ENCODE measurements at regions not wholly inside any gene's neighbourhood (a gene's known extent, or its start where the extent isn't known, plus 50 kb on each side); places are given as distances from the start of the nearest gene placed in this dataset.
"Not testable (repeated sequence)": the region's sequence is repeated elsewhere in the genome, so short reads cannot be mapped to it uniquely, and the experiment has no call there.

DNA sequence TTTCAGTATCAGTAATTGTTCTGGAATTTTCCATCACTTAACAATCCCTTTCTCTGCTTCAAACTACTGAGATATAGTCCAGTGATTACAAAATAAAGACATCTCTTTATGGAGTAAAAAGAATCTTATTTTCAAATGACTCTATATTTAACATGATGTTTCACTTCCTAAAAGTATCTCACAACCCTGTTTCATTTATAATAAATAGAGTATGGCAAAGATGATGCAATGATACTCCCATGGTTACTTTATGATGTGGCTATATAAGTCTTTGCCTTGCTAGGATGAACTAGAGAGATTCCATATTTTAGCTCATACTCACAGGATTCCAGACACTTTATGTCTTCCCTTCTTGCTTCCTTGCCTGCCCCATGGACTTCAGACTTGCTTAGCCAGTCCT is 953.5 kb upstream of the MDGA2 start:
- TF ChIP-seq CTCF (IDR thresholded peaks at IDR 0.05; ENCODE audit: insufficient read depth, low read length), result no peak
- DNase-seq (ENCODE audit: low read depth), result no peak
- H3K4me3 ChIP-seq (ENCODE audit: low read depth, low read length), result no peak overlapping the region

DNA sequence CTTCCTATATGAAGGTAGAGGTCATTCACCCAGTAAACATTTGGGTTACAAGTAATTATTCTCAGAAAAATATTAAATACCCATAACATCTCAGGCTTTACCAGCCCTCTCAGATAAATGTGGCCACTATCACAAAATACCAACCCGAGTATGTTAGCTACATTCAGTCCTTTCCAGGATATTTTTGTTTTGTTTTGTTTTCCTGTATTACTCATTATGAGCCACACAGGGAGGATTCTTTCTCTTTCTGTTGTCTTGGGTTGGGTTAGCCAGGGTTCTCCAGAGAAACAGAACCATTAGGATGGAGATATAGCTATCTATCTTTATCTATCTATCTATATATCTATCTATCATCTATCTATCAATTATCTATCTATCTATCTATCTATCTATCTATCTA is 947.6 kb upstream of the MDGA2 start:
- no peak for DNase-seq (ENCODE audit: low read depth)
- H3K4me3 ChIP-seq (ENCODE audit: low read depth, low read length), result no peak overlapping the region
- TF ChIP-seq CTCF (IDR thresholded peaks at IDR 0.05; ENCODE audit: insufficient read depth, low read length), result no peak

DNA sequence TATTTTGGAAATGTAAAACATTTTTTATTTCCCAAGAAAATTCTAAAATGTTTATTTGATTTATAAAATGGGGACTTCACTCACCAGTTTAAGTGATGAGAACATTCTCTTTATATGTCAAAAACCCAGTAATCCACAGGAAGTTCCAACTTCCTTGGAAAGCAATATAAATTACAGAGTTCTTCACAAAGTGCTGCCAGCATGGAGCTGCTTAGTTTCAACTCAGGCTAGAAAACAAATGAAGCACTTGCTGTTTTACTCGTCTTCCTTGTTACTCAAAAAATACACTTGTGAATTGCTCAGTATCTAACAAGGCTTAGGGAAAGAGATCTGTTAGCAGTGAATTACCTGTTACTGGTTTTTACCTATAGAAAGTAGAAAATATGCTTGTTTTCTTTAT is 942.7 kb upstream of the MDGA2 start:
- no peak for TF ChIP-seq CTCF (IDR thresholded peaks at IDR 0.05; ENCODE audit: insufficient read depth, low read length)
- no peak overlapping the region for H3K4me3 ChIP-seq (ENCODE audit: low read depth, low read length)
- DNase-seq (ENCODE audit: low read depth), result no peak

DNA sequence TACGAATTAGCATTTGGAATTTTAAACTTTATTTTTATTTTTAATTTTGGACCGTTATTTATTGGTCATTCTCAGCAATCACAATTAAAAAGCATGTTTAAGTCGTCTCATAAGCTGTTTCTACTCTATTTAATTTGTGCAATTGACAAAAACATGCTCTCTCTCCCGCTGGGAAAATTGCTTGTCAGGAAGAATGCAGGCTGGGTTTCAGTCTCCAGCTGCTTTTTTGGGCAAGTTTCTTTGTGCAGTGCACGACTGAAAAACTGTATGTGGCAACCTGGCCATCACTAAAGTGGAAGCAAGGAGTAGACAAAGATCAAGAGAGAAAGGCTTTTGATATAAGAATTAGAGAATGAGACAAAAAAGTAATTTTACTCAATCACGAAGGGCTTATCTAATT is 941.5 kb upstream of the MDGA2 start:
- no peak for TF ChIP-seq CTCF (IDR thresholded peaks at IDR 0.05; ENCODE audit: insufficient read depth, low read length)
- DNase-seq (ENCODE audit: low read depth), result no peak
- H3K4me3 ChIP-seq (ENCODE audit: low read depth, low read length), result no peak overlapping the region

DNA sequence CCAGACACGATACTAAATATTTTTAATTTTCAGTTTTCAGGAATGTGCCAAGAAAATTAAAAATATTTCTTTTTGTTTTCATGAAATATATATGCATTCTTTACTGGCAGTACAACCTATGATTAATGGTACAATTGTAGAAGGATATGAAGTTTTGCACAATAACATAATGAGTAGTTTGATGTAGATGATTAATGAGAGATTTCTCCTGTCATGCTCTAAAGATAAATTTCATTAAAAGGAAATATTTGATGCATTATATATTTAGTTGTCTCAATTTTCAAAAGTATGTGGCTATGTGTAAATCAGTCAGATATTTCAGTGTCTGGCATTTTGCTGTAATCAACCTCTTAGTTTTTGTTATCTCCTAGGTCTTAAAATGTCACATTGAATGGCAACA is 940.2 kb upstream of the MDGA2 start:
- DNase-seq (ENCODE audit: low read depth), result no peak
- no peak for TF ChIP-seq CTCF (IDR thresholded peaks at IDR 0.05; ENCODE audit: insufficient read depth, low read length)
- no peak overlapping the region for H3K4me3 ChIP-seq (ENCODE audit: low read depth, low read length)

DNA sequence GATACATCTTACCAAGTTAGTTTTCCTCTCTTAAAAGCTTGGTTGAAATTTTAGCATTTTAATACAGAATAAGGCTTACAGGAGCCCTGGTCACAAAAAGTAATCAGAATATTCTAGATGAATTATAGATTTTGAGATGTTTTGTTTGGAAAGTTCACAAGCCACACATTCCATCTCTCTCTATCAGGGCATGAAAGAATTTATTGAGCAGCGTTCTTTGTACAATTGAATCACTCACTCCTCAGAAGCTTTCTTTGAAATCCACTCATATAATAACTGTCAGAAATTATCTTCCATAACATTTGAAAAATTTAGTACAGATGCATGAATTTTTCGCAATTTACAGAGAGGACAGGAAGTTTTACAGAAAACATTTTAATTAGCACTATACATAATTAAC is 938.6 kb upstream of the MDGA2 start:
- no peak for DNase-seq (ENCODE audit: low read depth)
- H3K4me3 ChIP-seq (ENCODE audit: low read depth, low read length), result no peak overlapping the region
- no peak for TF ChIP-seq CTCF (IDR thresholded peaks at IDR 0.05; ENCODE audit: insufficient read depth, low read length)

DNA sequence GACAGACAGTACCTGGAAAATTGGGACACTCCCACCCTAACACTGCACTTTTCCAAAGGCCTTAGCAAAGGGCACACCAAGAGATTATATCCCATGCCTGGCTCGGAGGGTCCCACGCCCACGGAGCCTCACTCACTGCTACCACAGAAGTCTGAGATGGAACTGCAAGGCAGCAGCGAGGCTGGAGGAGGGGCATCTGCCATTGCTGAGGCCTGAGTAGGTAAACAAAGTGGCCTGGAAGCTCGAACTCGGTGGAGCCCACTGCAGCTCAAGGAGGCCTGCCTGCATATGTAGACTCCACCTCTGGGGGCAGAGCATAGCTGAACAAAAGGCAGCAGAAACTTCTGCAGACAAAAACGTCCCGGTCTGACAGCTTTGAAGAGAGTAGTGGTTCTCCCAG is 931.6 kb upstream of the MDGA2 start:
- DNase-seq (ENCODE audit: low read depth); H3K4me3 ChIP-seq (ENCODE audit: low read depth, low read length): not testable (repeated sequence)

Measured in fibroblast of the aortic adventitia (primary cell).